ENCODE measurements at regions not wholly inside any gene's neighbourhood (a gene's known extent, or its start where the extent isn't known, plus 50 kb on each side); places are given as distances from the start of the nearest gene placed in this dataset.
A peak's percentile ranks its signal among the peaks of the same experiment; 100 is the strongest.

DNA sequence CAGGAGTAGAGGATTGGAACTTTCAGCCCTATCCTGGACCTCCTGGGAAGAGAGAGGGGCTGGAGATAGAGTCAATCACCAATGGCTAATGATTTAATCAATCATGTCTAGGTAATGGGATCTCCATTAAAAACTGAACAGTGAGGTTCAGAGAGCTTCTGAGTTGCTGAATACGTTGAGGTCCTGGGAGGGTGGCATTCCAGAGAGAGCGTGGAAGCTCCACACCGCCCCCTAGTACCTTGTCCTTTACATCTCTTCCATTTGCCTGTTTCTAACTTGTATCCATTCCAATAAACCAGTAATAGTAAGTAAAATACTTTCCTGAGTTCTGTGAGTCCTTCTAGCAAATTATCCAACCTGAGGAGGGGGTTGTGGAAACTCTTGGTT is 101.7 kb downstream of the B3GNT2 start:
- TF ChIP-seq, protein P1, sequence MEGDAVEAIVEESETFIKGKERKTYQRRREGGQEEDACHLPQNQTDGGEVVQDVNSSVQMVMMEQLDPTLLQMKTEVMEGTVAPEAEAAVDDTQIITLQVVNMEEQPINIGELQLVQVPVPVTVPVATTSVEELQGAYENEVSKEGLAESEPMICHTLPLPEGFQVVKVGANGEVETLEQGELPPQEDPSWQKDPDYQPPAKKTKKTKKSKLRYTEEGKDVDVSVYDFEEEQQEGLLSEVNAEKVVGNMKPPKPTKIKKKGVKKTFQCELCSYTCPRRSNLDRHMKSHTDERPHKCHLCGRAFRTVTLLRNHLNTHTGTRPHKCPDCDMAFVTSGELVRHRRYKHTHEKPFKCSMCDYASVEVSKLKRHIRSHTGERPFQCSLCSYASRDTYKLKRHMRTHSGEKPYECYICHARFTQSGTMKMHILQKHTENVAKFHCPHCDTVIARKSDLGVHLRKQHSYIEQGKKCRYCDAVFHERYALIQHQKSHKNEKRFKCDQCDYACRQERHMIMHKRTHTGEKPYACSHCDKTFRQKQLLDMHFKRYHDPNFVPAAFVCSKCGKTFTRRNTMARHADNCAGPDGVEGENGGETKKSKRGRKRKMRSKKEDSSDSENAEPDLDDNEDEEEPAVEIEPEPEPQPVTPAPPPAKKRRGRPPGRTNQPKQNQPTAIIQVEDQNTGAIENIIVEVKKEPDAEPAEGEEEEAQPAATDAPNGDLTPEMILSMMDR (IDR thresholded peaks at IDR 0.05; ENCODE audit: low read depth, low read length), result 0 out of 2 replicates have a peak, but pooled peaks have one; percentile 14
- POLR2A ChIA-PET, result no interaction called here
- DNase-seq (ENCODE audit: low read depth, low spot score), result no peak

DNA sequence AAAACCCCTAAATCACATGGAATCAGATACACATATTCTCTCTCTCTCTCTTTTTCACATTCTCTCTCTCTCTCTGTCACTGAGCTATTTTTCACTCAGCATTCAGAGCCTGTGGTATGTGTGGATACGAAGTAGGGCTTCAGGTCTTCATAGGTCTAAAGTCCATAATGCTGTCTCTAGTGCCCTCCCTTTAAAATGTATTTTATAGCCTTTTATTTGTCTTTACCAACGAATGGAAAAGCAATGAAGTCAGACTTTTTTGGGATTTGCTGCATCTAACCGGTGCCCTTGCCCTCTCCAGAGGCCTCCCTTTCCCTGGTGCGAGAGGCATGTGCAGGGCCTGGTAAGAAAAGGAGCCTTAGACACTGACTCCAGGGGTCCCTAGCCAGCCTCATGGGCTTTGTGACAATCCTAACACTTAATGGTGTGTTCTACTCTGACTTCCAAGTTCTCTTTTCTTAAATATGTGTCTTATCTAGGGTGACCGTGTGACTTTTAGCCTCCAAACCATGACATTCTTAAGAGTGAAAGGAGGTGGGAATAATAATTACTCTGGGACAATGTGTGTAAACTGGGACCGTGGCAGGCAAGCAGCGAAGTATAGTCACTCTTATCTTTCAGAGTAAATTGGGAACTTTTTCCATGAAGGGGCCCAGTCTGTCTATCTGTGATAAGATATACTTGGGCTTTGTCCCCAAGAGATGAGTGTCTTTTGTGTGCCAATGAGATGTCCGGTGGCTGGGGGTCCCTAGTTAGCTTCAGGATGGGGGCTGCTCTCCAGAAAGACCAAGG is 101.1 kb downstream of the B3GNT2 start:
- Histone ChIP-seq H3K4me3 (ENCODE audit: low read depth, low read length) (no peak overlapping the region), H3K9me3 (ENCODE audit: control insufficient read depth, insufficient read depth, low read length) (no peaks in the 10 kb centered on the region), H3K27me3 (ENCODE audit: control insufficient read depth, insufficient read depth, low read length) (peaks cover 17% of the 10 kb centered on the region), H3K27ac (ENCODE audit: low read depth, low read length) (no peak overlapping the region)
- POLR2A ChIA-PET, result no interaction called here
- DNase-seq (ENCODE audit: low read depth, low spot score), result no peak
- TF ChIP-seq, protein P1 (IDR thresholded peaks at IDR 0.05; ENCODE audit: low read depth, low read length), result no peak
- CTCF ChIA-PET, result interaction anchor here (0.5 kb wide), 1 partner anchor 322 kb away, joined by 3 read pairs; no protein-coding TSS in a partner anchor

More for the DNA sequence above, 101.7 kb downstream of the B3GNT2 start:
- Histone ChIP-seq H3K9me3 (ENCODE audit: control insufficient read depth, insufficient read depth, low read length) (no peaks in the 10 kb centered on the region), H3K4me3 (ENCODE audit: low read depth, low read length) (no peak overlapping the region), H3K27me3 (ENCODE audit: control insufficient read depth, insufficient read depth, low read length) (peaks cover 17% of the 10 kb centered on the region), H3K27ac (ENCODE audit: low read depth, low read length) (no peak overlapping the region)
- CTCF ChIA-PET, result interaction anchor here (0.5 to 1.1 kb wide), 2 partner anchors 57 to 323 kb away, joined by 3 to 4 read pairs; no protein-coding TSS in a partner anchor

DNA sequence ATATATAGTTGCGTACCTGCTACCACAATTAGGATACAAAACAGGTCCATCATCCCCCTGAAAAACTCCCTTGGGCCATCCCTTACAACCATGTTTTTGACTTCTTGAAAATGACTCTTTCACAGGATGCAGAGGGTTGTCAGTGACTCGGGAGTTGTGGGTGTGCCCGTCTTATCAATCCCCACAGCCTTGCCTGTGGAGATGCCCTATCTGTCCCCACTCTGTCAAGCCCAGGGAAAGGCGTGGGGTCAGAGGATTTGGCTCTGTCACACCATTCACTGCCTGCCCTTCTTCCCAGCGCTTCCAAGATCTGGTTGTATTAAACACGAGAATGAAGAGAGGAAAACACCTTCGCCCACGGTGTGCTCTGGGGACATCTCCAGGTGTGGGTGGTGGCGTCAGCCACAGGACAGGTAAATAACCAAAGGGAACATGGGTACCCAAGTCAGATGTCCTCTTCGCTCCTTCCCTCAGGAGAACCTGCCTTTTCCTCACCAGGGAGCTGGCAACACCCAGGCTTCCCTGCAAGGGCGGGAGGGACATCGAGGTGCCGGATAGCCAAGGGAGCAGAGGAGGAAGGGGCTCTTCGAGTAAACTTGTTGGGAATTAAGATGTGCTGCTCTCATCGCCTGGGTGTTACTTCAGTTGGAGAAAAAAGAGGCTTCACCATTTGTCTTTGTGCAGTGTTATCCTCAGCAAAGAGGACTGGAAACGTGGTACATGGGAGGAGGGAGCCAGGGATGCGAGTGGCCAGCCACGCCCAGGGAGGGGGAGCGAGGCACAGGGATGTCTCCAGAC is 100.3 kb downstream of the B3GNT2 start:
- ChIA-PET POLR2A (no interaction called here), CTCF (no interaction called here)
- TF ChIP-seq, protein P1 (IDR thresholded peaks at IDR 0.05; ENCODE audit: low read depth, low read length), result no peak
- H3K27ac ChIP-seq (ENCODE audit: low read depth, low read length), result no peak overlapping the region
- no peak overlapping the region for H3K4me3 ChIP-seq (ENCODE audit: low read depth, low read length)
- peaks cover 19% of the 10 kb centered on the region for H3K27me3 ChIP-seq (ENCODE audit: control insufficient read depth, insufficient read depth, low read length)
- no peaks in the 10 kb centered on the region for H3K9me3 ChIP-seq (ENCODE audit: control insufficient read depth, insufficient read depth, low read length)
- no peak for DNase-seq (ENCODE audit: low read depth, low spot score)

DNA sequence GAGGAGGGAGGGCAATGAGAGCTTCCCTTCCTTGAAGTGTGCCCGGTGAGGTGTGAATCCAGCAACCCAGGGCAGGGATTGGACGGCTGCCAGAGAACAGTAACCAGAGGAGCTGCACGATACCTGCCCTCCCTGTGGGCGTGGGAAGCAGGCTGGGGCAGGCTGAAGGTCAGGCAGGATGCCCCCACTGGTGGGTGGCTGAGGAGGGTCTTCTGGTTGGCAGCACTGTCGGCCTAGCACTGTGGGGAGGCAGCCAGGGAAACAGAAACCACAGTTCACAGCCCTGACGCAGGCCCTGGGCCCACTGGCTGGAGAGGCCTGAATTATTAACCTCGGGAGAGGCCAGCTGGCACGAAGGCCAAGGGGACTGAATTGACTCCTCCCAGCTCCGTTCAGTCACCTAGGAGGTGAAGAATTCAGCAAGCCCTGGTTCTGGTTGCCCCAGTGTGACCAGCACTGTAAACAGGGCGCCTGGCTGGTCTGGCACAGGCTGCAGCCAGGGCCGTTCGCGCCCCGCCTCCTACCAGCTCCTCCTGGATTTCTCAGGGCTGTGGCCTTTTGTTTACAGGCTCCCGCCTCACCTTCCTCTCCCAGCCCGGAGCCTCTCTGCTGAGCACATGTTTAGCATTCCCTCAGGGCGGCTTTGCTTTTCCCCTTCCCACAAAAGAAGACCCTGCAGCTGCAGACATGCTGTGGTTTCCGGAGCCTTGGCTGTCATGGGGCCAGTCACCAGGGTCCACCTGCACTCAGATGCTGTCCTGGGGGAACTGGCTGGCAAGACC is 97.8 kb downstream of the B3GNT2 start:
- TF ChIP-seq, protein P1 (IDR thresholded peaks at IDR 0.05; ENCODE audit: low read depth, low read length), result no peak
- Histone ChIP-seq H3K9me3 (ENCODE audit: control insufficient read depth, insufficient read depth, low read length) (no peaks in the 10 kb centered on the region), H3K4me3 (ENCODE audit: low read depth, low read length) (no peak overlapping the region), H3K27me3 (ENCODE audit: control insufficient read depth, insufficient read depth, low read length) (peaks cover 17% of the 10 kb centered on the region), H3K27ac (ENCODE audit: low read depth, low read length) (no peak overlapping the region)
- DNase-seq (ENCODE audit: low read depth, low spot score), result no peak
- POLR2A ChIA-PET, result interaction anchor here (0.6 kb wide), 1 partner anchor 103 kb away, joined by 14 read pairs; no protein-coding TSS in a partner anchor
- CTCF ChIA-PET, result no interaction called here

Data from AG04450 (cell line).